H1 (cell line): ENCODE measurements at regions not wholly inside any gene's neighbourhood (a gene's known extent, or its start where the extent isn't known, plus 50 kb on each side); places are given as distances from the start of the nearest gene placed in this dataset.

Source experiments
- CTCF ChIA-PET: fragments of 300-600 bp; sonication (Branson Sonifier 250); formaldehyde crosslinking; loops from one replicate; lab custom pipeline; 2021; ENCODE audit not compliant: partially characterized antibody; lab: Charles Lee
- POLR2A ChIA-PET: fragments of 300-600 bp; sonication (Branson Sonifier 250); formaldehyde crosslinking; loops from one replicate; lab custom pipeline; 2021; ENCODE audit warnings: inconsistent platforms; ENCODE audit not compliant: partially characterized antibody; lab: Charles Lee
- DNase-seq, 2 experiments: peaks; one replicate each; pipeline versions ENCODE4 v3.0.0 to v3.0.0-alpha.2; 2010 to 2022; ENCODE audit warnings: low spot score in 2 of 2, low read depth in 1 of 2, mixed read lengths in 1 of 2
- FAIRE-seq: peaks from 2 replicates; lab custom pipeline; 2011; peaks lifted over from hg19 to GRCh38; lab: Jason Lieb, UNC
- H2AFZ ChIP-seq: 2 replicates; pipeline ENCODE4 v1.8.1; 2012; ENCODE audit warnings: low read length, inconsistent platforms
- H2AK5ac ChIP-seq: 2 replicates; pipeline ENCODE4 v1.6.1; 2013; ENCODE audit warnings: low read depth, low read length
- H2BK120ac ChIP-seq: replicated peaks from 2 replicates; pipeline ENCODE3; 2013; ENCODE audit warnings: low read depth, low read length, inconsistent platforms
- H2BK12ac ChIP-seq: 2 replicates; pipeline ENCODE4 v1.6.1; 2013; ENCODE audit warnings: low read depth, low read length
- H2BK15ac ChIP-seq: 2 replicates; pipeline ENCODE4 v1.6.1; 2013; ENCODE audit warnings: low read length
- H2BK20ac ChIP-seq: 2 replicates; pipeline ENCODE4 v1.6.1; 2013; ENCODE audit warnings: low read length
- H2BK5ac ChIP-seq: 2 replicates; pipeline ENCODE4 v1.6.1; 2013; ENCODE audit warnings: low read depth, low read length
- H3K14ac ChIP-seq: 2 replicates; pipeline ENCODE4 v1.6.1; 2013; ENCODE audit warnings: inconsistent platforms; ENCODE audit not compliant: insufficient read length
- H3K18ac ChIP-seq: 2 replicates; pipeline ENCODE4 v1.6.1; 2013; ENCODE audit warnings: low read length; ENCODE audit errors: extremely low read depth
- H3K23ac ChIP-seq: 2 replicates; pipeline ENCODE4 v1.6.1; 2013; ENCODE audit warnings: inconsistent platforms; ENCODE audit not compliant: insufficient read length
- H3K23me2 ChIP-seq: 2 replicates; pipeline ENCODE4 v1.6.1; 2013; ENCODE audit warnings: low read depth, low read length
- H3K27ac ChIP-seq: 2 replicates; pipeline ENCODE4 v1.6.1; 2011; ENCODE audit warnings: low read depth, low read length, inconsistent platforms
- H3K27me3 ChIP-seq, 4 experiments: replicated peaks in 1 of 4; 1 replicate in 1 of 4; 2 replicates in 3 of 4; pipeline versions ENCODE4 v1.6.1 to v1.8.1; 2011 to 2013; ENCODE audit warnings: low read length in 3 of 4, mild to moderate bottlenecking in 3 of 4, inconsistent platforms in 2 of 4, mixed read lengths in 2 of 4, moderate library complexity in 1 of 4; ENCODE audit not compliant: control insufficient read depth in 3 of 4, insufficient read depth in 3 of 4; ENCODE audit errors: extremely low read depth in 1 of 4
- H3K36me3 ChIP-seq, 4 experiments: 2 replicates each; pipeline versions ENCODE4 v1.6.1 to v1.8.1; 2011 to 2013; ENCODE audit warnings: mild to moderate bottlenecking in 4 of 4, low read length in 3 of 4, moderate library complexity in 2 of 4, control low read depth in 1 of 4, inconsistent platforms in 1 of 4; ENCODE audit not compliant: insufficient read depth in 4 of 4, control insufficient read depth in 2 of 4
- H3K4ac ChIP-seq: replicated peaks from 2 replicates; pipeline ENCODE3; 2013; ENCODE audit warnings: low read length, low read depth, mixed read lengths, inconsistent platforms; ENCODE audit not compliant: insufficient read length
- H3K4me1 ChIP-seq, 4 experiments: replicated peaks in 1 of 4; 1 replicate in 1 of 4; 2 replicates in 3 of 4; pipeline versions ENCODE4 v1.6.1 to v1.8.1; 2011 to 2013; ENCODE audit warnings: low read length in 3 of 4, inconsistent platforms in 2 of 4, mixed read lengths in 1 of 4; ENCODE audit not compliant: insufficient read depth in 4 of 4, control insufficient read depth in 3 of 4
- H3K4me2 ChIP-seq, 2 experiments: 2 replicates each; pipeline versions ENCODE4 v1.6.1 to v1.8.1; 2011 to 2013; ENCODE audit warnings: low read depth in 2 of 2, low read length in 2 of 2, control low read depth in 1 of 2, inconsistent platforms in 1 of 2, mild to moderate bottlenecking in 1 of 2; ENCODE audit not compliant: insufficient read depth in 1 of 2
- H3K4me3 ChIP-seq, 4 experiments: fragments of 200-600, 300-600 bp in 1 of 4; sonication (generic), shearing (Covaris generic), sonication (Bioruptor Twin) in 1 of 4; 2 replicates each; pipeline versions ENCODE4 v1.5.1 to v1.8.1; 2011 to 2016; ENCODE audit warnings: low read length in 4 of 4, low read depth in 3 of 4, control low read depth in 2 of 4, inconsistent platforms in 2 of 4, mild to moderate bottlenecking in 2 of 4, mixed read lengths in 1 of 4, moderate library complexity in 1 of 4; ENCODE audit not compliant: insufficient read depth in 2 of 4; ENCODE audit errors: extremely low read depth in 1 of 4
- H3K56ac ChIP-seq: replicated peaks from 2 replicates; pipeline ENCODE3; 2013; ENCODE audit warnings: low read depth, mild to moderate bottlenecking, mixed read lengths, low read length, inconsistent platforms; ENCODE audit not compliant: insufficient read length
- H3K79me1 ChIP-seq: 2 replicates; pipeline ENCODE4 v1.6.1; 2013; ENCODE audit warnings: low read depth, low read length, control low read depth
- H3K79me2 ChIP-seq, 2 experiments: 2 replicates each; pipeline versions ENCODE4 v1.6.1 to v1.8.1; 2012 to 2013; ENCODE audit warnings: low read length in 2 of 2, mild to moderate bottlenecking in 2 of 2, inconsistent platforms in 1 of 2; ENCODE audit not compliant: insufficient read depth in 2 of 2, control insufficient read depth in 1 of 2
- H3K9ac ChIP-seq, 4 experiments: replicated peaks in 1 of 4; 1 replicate in 1 of 4; 2 replicates in 3 of 4; pipeline versions ENCODE4 v1.6.1 to v1.8.1; 2011 to 2013; ENCODE audit warnings: low read depth in 3 of 4, low read length in 3 of 4, control low read depth in 2 of 4, mild to moderate bottlenecking in 2 of 4, moderate library complexity in 2 of 4, inconsistent platforms in 1 of 4; ENCODE audit errors: extremely low read depth in 1 of 4
- H3K9me3 ChIP-seq, 2 experiments: 2 replicates each; pipeline versions ENCODE4 v1.6.1 to v1.8.1; 2012 to 2013; ENCODE audit warnings: mild to moderate bottlenecking in 2 of 2, moderate library complexity in 2 of 2, control low read depth in 1 of 2, inconsistent platforms in 1 of 2, low read depth in 1 of 2, low read length in 1 of 2, mixed read lengths in 1 of 2; ENCODE audit not compliant: insufficient read depth in 2 of 2
- H4K20me1 ChIP-seq, 2 experiments: replicated peaks in 1 of 2; 2 replicates each; pipeline versions ENCODE3 to v1.8.1; 2011 to 2013; ENCODE audit warnings: inconsistent platforms in 2 of 2, low read length in 2 of 2, mild to moderate bottlenecking in 1 of 2; ENCODE audit not compliant: insufficient read depth in 2 of 2, control insufficient read depth in 1 of 2
- H4K5ac ChIP-seq: 2 replicates; pipeline ENCODE4 v1.6.1; 2013; ENCODE audit warnings: low read length, low read depth, mixed read lengths, inconsistent platforms; ENCODE audit not compliant: insufficient read length
- H4K8ac ChIP-seq: 2 replicates; pipeline ENCODE4 v1.8.0; 2013; ENCODE audit warnings: mild to moderate bottlenecking, moderate library complexity, low read length, inconsistent platforms; ENCODE audit not compliant: insufficient read depth; ENCODE audit errors: extremely low read depth
- H4K91ac ChIP-seq: replicated peaks from 2 replicates; pipeline ENCODE3; 2013; ENCODE audit warnings: low read length, mixed read lengths, inconsistent platforms; ENCODE audit not compliant: insufficient read length
- EGR1 ChIP-seq: IDR thresholded peaks from 2 replicates; pipeline ENCODE4 v1.6.1; 2011; ENCODE audit warnings: low read depth, low read length, borderline replicate concordance
- EZH2 ChIP-seq: fragments of 200-600 bp; sonication (generic); IDR thresholded peaks from 2 replicates; pipeline ENCODE4 v1.7.1; 2012; ENCODE audit warnings: low read depth, mild to moderate bottlenecking, moderate library complexity, low read length, inconsistent platforms; ENCODE audit not compliant: severe bottlenecking
- GTF2F1 ChIP-seq: IDR thresholded peaks from 2 replicates; pipeline ENCODE4 v1.6.1; 2012; ENCODE audit warnings: low read depth, low read length, improper control_type of control experiment, borderline replicate concordance
- KDM4A ChIP-seq: IDR thresholded peaks from one replicate; pipeline ENCODE4 v1.7.1; 2012; ENCODE audit warnings: low read depth, mild to moderate bottlenecking, moderate library complexity, low read length, inconsistent platforms; ENCODE audit not compliant: severe bottlenecking
- NANOG ChIP-seq: IDR thresholded peaks from 2 replicates; pipeline ENCODE4 v1.6.1; 2011; ENCODE audit warnings: low read length, low read depth, mild to moderate bottlenecking, inconsistent platforms; ENCODE audit not compliant: insufficient read depth, poor library complexity, severe bottlenecking
- RFX5 ChIP-seq: IDR thresholded peaks from 2 replicates; pipeline ENCODE4 v1.6.1; 2011; ENCODE audit warnings: low read depth, low read length, improper control_type of control experiment, borderline replicate concordance
- SP1 ChIP-seq: IDR thresholded peaks from 2 replicates; pipeline ENCODE4 v1.6.1; 2011; ENCODE audit warnings: low read depth, low read length
- WGBS, 2 experiments: shearing (Covaris generic) in 1 of 2; methylation state at CpG; one replicate each; pipeline versions ENCODE4 v1.1.6 to v1.1.7; 2013 to 2015; ENCODE audit warnings: low lambda C conversion rate in 2 of 2, mixed read lengths in 2 of 2, inconsistent platforms in 1 of 2, low coverage in 1 of 2, missing lambda C conversion rate in 1 of 2; ENCODE audit not compliant: insufficient replicate concordance in 2 of 2, insufficient coverage in 1 of 2, insufficient read length in 1 of 2; ENCODE audit errors: extremely low coverage in 1 of 2, missing lambda C conversion rate in 1 of 2; 5-methylcytosine and 5-hydroxymethylcytosine counted together
- TF ChIP-seq, protein P1 (sequence below): IDR thresholded peaks from 2 replicates; pipeline ENCODE4 v1.6.1; 2011; ENCODE audit warnings: low read depth, mild to moderate bottlenecking, low read length; ENCODE audit not compliant: insufficient read depth

DNA sequence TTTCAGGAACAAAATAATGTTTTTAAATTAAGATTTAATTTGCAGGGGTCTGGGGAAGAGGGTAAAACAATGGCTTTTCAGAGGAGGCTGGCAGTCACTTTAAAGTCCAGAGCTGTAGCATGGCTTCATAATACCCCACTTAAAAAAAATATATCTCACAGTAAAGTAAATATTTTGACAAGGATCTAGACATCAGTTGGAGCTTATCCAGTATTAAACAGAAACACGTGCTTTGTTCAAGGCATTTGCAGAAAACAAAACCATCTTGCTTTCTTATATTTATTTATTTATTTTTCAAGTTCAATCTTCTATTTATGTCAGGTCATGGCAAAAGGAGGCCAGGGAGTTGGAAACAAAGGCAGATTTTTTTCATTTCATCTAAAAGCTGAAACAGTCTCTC, 53.3 kb upstream of the PRL start:
- Histone ChIP-seq H3K4me2 (no peak overlapping the region), H2BK12ac (no peak overlapping the region), H3K79me1 (no peaks in the 10 kb centered on the region), H2BK20ac (no peak overlapping the region), H3K27me3 (no peaks in the 10 kb centered on the region), H3K27ac (no peak overlapping the region), H3K9ac (no peak overlapping the region), H2AK5ac (no peak overlapping the region), H4K5ac (no peak overlapping the region), H3K9me3 (no peaks in the 10 kb centered on the region), H3K23me2 (no peaks in the 10 kb centered on the region), H3K36me3 (no peaks in the 10 kb centered on the region), H3K4ac (no peak overlapping the region), H2AFZ (no peak overlapping the region), H2BK120ac (no peak overlapping the region), H3K56ac (no peak overlapping the region), H3K23ac (no peak overlapping the region)
- 90% methylated on average over 1 of the region's 1 CpG; no CpG with 5 or more reads in 1 of the 2 experiments for WGBS, 2 experiments
- no peak for FAIRE-seq
- POLR2A ChIA-PET: no interaction called here
- CTCF ChIA-PET: interaction anchor here (0.8 kb wide), 1 partner anchor 169 kb away, joined by 3 read pairs; no protein-coding TSS in a partner anchor
- no peak for TF ChIP-seq EZH2
- no peak for TF ChIP-seq EGR1
- TF ChIP-seq SP1: no peak
- TF ChIP-seq NANOG: no peak
- TF ChIP-seq, protein P1, sequence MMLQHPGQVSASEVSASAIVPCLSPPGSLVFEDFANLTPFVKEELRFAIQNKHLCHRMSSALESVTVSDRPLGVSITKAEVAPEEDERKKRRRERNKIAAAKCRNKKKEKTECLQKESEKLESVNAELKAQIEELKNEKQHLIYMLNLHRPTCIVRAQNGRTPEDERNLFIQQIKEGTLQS: no peak
- TF ChIP-seq GTF2F1: no peak
- no peak for TF ChIP-seq RFX5
- no peak for TF ChIP-seq KDM4A
- TF ChIP-seq, all 59 proteins: peak for 0
- no peak overlapping the region for H2BK5ac ChIP-seq
- H4K20me1 ChIP-seq: no peaks in the 10 kb centered on the region
- no peak overlapping the region for H4K91ac ChIP-seq
- no peak overlapping the region for H3K14ac ChIP-seq
- no peak overlapping the region for H3K4me3 ChIP-seq
- DNase-seq: no peak
- no peak overlapping the region for H3K18ac ChIP-seq
- no peak overlapping the region for H2BK15ac ChIP-seq
- H3K79me2 ChIP-seq: no peaks in the 10 kb centered on the region
- no peak overlapping the region for H4K8ac ChIP-seq
- H3K4me1 ChIP-seq: no peaks in the 10 kb centered on the region
